ENCODE measurements at regions not wholly inside any gene's neighbourhood (a gene's known extent, or its start where the extent isn't known, plus 50 kb on each side); places are given as distances from the start of the nearest gene placed in this dataset.

DNA sequence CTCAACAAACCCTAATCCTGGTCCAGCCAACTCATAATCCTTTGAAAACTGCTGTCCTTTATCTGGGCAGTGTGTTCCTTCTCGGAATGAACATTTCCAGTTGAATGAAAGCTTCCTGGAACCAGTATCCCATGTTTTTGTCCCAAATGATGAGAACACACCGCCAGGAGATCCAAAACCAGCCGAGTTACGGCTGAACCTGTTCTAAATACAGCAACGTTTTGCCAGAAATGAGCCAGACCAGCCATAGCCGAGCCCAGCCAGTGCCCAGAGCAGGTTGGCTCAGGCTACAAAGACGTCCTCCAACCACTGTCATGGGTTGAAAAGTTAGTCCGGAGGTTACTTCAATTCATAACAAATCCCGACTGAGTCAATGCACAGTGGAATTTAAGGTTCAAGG is 67.6 kb upstream of the FOXF1 start:
- H3K27ac ChIP-seq (ENCODE audit: insufficient read depth, low read depth, low read length) = no peak overlapping the region
- no peak overlapping the region for H3K4me3 ChIP-seq (replicated peaks in 1 of 3; ENCODE audit: insufficient read depth in 1 of 3, low read depth in 1 of 3, low read length in 3 of 3)
- peaks cover 6 to 14% of the 10 kb centered on the region in 2 experiments for H3K27me3 ChIP-seq (ENCODE audit: control insufficient read depth in 2 of 2, insufficient read depth in 2 of 2, low read length in 2 of 2)
- H2AFZ ChIP-seq (ENCODE audit: low read depth, low read length) = no peak overlapping the region
- ChIA-PET CTCF (interaction anchor here (0.6 kb wide), 1 partner anchor 59 kb away, joined by 3 read pairs; no protein-coding TSS in a partner anchor), POLR2A (no interaction called here)
- no peaks in the 10 kb centered on the region for H3K9me1 ChIP-seq (replicated peaks; ENCODE audit: control insufficient read depth, extremely low read depth, insufficient read depth, low read length)
- no peaks in the 10 kb centered on the region for H3K9me3 ChIP-seq (replicated peaks; ENCODE audit: control insufficient read depth, insufficient read depth, low read length)
- no peak overlapping the region for H3K9ac ChIP-seq (replicated peaks; ENCODE audit: extremely low read depth, insufficient read depth, low read length)
- no peaks in the 10 kb centered on the region for H4K20me1 ChIP-seq (replicated peaks; ENCODE audit: control insufficient read depth, extremely low read depth, insufficient read depth, low read length)
- H3K79me2 ChIP-seq (ENCODE audit: control insufficient read depth, insufficient read depth, low read length) = no peaks in the 10 kb centered on the region
- peaks cover 6% of the 10 kb centered on the region for H3K4me1 ChIP-seq (ENCODE audit: control insufficient read depth, extremely low read depth, insufficient read depth, low read length)
- FAIRE-seq = no peak
- intact Hi-C loops (cut with micrococcal nuclease) = no loop called here
- no peaks in the 10 kb centered on the region for H3K36me3 ChIP-seq (ENCODE audit: control insufficient read depth in 2 of 2, extremely low read depth in 1 of 2, insufficient read depth in 2 of 2, low read length in 2 of 2)
- no peak for DNase-seq (ENCODE audit: low read depth, low spot score)
- no TSS peak for BruUV-seq (replicated peaks)
- no peak for TF ChIP-seq JUN (IDR thresholded peaks at IDR 0.05; ENCODE audit: borderline replicate concordance, insufficient read depth, insufficient read length, low read depth)
- TF ChIP-seq POLR2A (IDR thresholded peaks at IDR 0.05; ENCODE audit: low read depth, low read length) = no peak
- TF ChIP-seq, protein P1, sequence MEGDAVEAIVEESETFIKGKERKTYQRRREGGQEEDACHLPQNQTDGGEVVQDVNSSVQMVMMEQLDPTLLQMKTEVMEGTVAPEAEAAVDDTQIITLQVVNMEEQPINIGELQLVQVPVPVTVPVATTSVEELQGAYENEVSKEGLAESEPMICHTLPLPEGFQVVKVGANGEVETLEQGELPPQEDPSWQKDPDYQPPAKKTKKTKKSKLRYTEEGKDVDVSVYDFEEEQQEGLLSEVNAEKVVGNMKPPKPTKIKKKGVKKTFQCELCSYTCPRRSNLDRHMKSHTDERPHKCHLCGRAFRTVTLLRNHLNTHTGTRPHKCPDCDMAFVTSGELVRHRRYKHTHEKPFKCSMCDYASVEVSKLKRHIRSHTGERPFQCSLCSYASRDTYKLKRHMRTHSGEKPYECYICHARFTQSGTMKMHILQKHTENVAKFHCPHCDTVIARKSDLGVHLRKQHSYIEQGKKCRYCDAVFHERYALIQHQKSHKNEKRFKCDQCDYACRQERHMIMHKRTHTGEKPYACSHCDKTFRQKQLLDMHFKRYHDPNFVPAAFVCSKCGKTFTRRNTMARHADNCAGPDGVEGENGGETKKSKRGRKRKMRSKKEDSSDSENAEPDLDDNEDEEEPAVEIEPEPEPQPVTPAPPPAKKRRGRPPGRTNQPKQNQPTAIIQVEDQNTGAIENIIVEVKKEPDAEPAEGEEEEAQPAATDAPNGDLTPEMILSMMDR (IDR thresholded peaks at IDR 0.05; ENCODE audit: extremely low read depth in 1 of 2, insufficient read depth in 1 of 2, low read depth in 1 of 2, low read length in 2 of 2) = no peak
- TF ChIP-seq, protein P2, sequence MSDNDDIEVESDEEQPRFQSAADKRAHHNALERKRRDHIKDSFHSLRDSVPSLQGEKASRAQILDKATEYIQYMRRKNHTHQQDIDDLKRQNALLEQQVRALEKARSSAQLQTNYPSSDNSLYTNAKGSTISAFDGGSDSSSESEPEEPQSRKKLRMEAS (IDR thresholded peaks at IDR 0.05; ENCODE audit: insufficient read depth, insufficient read length) = no peak
- TF ChIP-seq EZH2 (IDR thresholded peaks at IDR 0.05; ENCODE audit: borderline replicate concordance, low read depth, low read length, severe bottlenecking) = no peak
- TF ChIP-seq POLR2AphosphoS5 (IDR thresholded peaks at IDR 0.05; ENCODE audit: insufficient read depth, low read depth, low read length) = no peak
- H3K4me2 ChIP-seq (ENCODE audit: insufficient read depth, low read length) = no peak overlapping the region
- dilution Hi-C loops (cut with MboI; ENCODE audit: extremely low pct_ligation_motif_present, low sequenced_read_pairs) = no loop called here

Data from endothelial cell of umbilical vein (primary cell).